Renal cortical epithelial cell (primary cell): ENCODE measurements at regions not wholly inside any gene's neighbourhood (a gene's known extent, or its start where the extent isn't known, plus 50 kb on each side); places are given as distances from the start of the nearest gene placed in this dataset.

Experiments
- DNase-seq: peaks from one replicate; pipeline ENCODE4 v3.0.0-alpha.2; 2011; ENCODE audit warnings: low read depth

DNA sequence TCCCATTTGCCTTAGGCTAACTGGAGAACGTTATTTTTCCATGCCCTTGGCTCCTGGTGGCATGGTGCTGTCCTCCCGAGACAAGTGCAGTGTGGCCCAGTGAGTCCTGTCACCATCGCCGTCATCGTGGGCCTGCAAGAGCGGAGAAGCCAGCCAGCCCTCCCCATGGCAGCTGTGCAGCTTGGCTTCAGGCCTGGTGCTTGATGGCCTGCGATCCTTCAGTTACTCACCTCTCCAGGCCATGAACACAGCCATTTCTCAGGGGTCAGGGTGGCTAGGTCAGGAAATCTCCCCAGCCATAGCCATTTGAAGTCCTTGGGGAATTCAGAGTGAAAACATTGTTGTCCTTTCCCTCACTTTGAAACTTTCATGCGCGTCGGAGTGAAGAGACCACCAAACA is 189.0 kb upstream of the RGMA start:
- DNase-seq = no peak

GRCh38 chr15:93274257-93274656 is 185.2 kb upstream of the RGMA start:
- no peak for DNase-seq

GRCh38 chr15:93271871-93272270 is 182.9 kb upstream of the RGMA start:
- DNase-seq = no peak

DNA sequence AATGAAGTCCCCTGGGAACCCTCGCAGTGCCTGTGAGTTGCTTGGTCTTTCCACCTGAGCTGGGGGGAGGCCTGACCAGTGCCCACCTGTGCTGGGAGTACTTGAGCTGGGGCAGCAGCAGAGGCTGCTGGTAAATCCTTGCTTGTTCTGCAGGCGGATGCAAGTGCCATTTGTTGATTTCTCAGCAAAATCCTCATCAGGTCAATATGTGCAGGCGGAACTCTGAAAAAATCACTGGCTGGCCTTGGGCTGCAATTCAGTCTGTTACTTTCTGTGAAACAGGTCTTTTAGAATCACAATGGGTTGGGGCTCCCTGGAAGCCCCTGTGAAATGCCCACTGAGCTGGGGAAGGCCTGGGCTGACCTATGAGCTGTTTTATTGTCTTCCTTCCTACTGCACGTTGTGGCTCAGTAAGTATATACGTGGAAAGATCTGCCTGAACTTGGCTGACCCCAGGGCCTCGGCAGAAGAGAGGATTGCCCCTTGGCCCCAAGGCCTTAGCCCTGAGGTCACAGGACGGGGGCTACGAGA is 182.0 kb upstream of the RGMA start:
- no peak for DNase-seq

- DNase-seq = no peak
Observed at GRCh38 chr15:93268066-93268465, 179.1 kb upstream of the RGMA start.

GRCh38 chr15:93266291-93266690 is 177.3 kb upstream of the RGMA start:
- DNase-seq = no peak

DNA sequence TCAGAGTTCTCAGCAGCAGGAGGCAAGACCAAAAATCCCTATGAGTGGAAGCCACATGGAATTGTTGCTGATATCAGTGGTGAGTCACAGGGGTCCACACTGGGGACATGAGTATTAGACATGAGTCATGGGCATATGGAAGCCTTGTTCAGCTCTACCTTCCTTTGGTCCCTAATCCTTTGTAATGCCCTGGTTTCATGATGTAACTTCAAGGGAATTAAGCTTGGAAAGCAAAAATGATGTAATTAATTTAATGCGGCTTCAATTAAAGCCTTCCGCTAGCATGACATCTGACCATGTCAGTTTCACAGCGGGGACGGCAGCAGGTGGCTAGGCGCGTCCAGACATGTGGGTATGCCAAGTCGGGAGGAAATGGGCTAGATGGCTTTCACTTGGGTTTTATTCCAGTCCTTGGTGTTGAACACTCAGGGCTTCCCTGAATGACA is 176.1 kb upstream of the RGMA start:
- no peak for DNase-seq

GRCh38 chr15:93261845-93262244 is 172.8 kb upstream of the RGMA start:
- no peak for DNase-seq

- DNase-seq = no peak
Observed at GRCh38 chr15:93257920-93258319, 168.9 kb upstream of the RGMA start.

GRCh38 chr15:93253681-93254080 is 164.7 kb upstream of the RGMA start:
- no peak for DNase-seq

GRCh38 chr15:93252780-93253179 is 163.8 kb upstream of the RGMA start:
- no peak for DNase-seq

GRCh38 chr15:93250950-93251349 is 161.9 kb upstream of the RGMA start:
- DNase-seq = no peak

DNA sequence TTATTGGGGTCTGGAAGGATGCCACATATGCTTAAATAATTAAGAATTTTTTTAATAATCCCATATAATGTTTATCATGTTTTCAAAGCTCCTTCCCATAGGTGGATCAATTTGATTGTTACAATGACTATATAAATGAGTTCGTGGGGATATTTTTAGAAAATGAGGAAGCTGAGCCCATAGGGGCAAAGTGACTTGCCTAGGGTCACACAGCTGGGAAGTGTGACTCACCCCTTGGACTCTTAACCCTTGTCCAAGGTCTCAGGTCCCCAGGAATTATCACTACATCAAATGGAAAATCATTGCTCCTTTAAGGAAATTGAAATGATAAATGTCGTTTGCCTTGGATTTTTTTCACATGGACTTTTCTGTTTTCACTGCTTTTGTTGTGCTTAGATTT is 161.2 kb upstream of the RGMA start:
- DNase-seq = no peak

GRCh38 chr15:93249623-93250022 is 160.6 kb upstream of the RGMA start:
- no peak for DNase-seq

GRCh38 chr15:93247466-93248121 is 158.6 kb upstream of the RGMA start:
- no peak for DNase-seq

DNA sequence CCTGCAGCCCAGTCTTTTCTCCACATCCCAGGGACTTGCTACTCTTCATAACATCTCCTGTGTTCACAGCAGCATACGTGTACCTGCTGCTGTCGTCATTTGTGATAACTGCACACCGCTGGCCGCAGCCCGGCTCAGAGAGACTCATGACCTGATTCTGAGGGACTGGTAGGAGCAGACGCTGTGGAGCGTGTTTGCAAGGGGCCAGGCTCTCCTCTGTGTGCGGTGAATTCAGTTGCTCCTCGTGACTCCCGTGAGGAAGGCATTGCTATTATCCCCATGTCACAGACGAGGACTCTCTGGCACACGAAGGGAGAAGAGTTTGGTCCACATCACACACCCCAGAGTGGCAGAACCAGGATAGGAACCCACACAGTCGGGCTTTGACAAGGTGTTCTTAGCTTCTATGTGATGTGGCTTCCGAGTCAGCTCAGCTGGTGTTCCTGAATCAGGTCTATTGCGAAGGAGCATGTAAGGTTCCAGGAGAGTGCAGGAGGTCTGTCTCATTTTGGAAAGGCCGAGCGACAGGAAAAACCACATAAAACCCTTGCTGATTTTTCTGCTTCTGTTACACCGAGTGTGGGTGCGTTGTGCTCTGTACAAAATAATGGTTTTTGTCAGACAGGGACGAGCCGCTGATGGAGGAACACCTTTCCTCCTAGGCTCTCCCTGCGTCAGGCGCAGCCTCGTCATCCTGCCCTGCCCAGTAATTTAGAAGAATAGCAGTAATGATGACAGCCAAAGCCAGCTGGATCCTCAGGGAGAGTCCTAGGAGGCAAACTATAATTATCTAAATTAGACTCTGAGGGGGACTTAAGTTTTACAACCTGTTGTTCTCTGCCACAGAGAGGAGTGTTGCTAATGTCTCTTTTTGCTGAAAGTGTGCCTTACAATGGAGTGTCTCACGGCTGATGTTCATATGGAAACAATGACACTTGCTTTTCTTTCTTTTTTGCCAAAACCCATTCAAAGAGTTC is 157.5 kb upstream of the RGMA start:
- no peak for DNase-seq

DNA sequence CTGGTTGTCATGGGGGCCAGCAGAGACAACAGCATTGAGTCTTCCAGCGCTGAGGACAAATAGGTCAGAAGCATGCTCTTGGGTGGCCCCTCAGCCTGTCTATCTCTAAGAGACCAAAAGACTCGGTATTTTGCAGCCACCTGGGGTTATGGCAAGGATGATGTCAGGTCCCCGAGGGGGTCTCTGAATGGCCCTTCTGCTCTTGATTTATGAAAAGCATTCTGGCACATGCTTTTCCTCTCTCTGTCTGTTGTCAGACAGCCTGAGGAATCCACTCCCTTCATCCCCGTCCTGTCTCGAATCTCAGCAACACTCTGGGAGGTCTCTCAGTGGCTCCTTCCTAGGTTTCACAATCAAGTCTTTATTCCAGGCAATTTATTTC is 156.6 kb upstream of the RGMA start:
- DNase-seq = no peak

DNA sequence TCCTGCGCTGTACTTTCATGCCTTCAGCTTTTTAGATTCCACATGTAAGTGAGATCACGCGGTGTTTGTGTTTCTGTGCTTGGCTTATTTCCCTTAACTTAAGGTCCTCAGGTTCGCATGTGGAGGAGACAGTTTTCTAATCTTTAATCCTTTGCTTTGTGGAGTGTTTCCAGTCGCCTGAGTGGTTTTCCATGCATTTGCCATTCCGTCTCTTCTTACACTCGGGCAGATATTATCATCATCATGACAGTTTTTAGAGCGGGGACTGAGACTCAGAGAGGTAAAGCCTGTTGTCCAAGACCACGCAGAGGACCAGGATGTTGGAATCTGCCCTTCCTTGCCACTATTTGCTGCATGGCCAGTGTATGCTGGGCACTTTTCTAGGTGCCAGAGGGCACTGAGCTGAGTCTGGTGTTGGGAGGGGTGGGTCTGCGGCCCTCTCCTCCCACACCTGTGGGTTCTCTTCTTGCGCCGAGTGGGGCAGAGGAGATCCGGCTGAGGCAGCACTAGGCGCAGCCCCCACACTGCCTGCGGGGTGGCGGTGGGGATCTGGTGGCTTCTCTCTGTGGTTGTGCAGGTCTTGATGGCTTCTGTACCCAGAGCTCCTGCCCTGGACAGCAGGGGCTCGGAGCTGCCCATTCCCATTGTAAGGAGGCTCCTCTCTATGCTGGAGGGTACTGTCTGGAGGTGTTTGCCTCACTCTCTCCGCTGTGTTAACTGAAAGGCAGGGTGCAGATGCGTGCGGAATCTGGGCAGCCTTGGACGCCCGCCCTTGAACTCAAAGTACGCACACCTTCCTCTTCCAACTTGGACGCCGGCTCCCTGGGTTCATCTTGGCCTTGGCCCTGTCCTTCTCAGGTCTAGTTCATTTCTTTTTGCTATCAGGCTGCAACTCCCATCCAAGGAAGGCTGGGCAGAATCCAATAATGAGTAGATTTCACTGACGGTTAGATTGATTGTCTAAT is 156.0 kb upstream of the RGMA start:
- DNase-seq = no peak

GRCh38 chr15:93243573-93243972 is 154.6 kb upstream of the RGMA start:
- DNase-seq = no peak

DNA sequence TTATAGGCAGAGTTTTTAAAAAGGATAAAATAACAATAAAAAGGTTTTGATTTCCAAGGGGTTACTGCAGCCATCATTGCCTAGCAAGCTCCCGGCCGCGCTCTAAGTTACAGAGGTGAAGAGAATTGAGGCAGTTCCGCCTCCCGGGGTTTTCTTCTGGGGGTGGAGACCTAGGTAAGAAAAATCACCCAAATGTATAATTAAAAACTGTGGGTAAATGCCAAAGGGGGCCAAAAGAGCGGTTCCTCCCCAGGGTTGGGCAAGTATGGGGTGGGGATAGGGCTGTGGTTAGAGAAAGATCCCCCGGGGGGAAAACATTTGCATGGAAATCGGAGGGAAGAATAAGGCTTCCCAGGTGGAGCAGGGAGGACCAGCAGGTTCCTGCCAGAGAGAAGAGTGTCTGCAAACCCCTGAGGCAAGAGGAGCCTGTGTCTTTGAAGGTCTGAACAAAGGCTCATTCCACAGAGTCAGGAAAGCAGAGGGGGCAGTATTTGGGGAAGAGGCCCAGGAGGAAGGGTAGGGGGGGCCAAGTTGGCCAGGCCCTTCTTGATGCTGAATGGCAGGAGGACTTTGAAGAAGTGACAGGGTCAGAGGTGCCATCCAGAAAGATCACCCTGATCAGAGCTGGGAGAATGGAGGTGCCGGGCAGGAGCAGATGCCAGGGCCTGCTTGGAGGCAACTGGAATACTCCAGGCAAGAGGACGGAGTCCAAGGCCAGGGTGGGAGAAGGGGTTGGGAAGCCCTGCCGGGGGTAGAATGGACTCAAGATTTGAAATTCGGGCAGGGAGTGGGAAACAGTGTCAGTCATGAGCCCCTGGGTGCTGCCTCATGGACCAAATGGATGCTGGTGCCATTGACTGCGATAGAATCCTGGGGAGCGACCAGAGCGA is 152.9 kb upstream of the RGMA start:
- DNase-seq = no peak

DNA sequence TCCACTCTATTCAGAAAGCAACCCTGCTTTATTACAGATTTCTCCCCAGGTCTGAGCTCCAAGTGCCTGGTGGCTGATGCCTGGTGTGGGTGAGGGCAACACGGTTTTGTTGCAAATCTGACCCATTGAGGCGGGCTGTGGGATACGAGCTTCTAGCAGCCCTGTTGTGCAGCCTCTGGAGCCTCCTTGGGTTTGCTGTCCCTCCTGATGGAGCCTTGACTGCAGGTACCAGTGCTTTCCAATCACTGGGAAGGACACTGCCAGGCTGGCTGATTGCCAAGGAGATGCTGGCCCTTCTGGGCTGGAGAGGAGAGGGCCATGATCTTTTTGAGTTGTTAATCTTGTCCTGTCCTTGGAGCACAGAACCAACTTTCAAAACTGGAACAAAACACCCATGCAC is 151.0 kb upstream of the RGMA start:
- no peak for DNase-seq
